Activated CD4-positive, alpha-beta T cell treated with anti-CD3 and anti-CD28 coated beads, Interleukin-2, amount 50 U/mL, for 48 hours (primary cell): ENCODE measurements at regions not wholly inside any gene's neighbourhood (a gene's known extent, or its start where the extent isn't known, plus 50 kb on each side); places are given as distances from the start of the nearest gene placed in this dataset.
"Not testable (repeated sequence)": the region's sequence is repeated elsewhere in the genome, so short reads cannot be mapped to it uniquely, and the experiment has no call there.

Source experiments
- DNase-seq, 2 experiments: peaks; one replicate each; pipeline ENCODE4 v3.0.0-alpha.2; 2020

DNA sequence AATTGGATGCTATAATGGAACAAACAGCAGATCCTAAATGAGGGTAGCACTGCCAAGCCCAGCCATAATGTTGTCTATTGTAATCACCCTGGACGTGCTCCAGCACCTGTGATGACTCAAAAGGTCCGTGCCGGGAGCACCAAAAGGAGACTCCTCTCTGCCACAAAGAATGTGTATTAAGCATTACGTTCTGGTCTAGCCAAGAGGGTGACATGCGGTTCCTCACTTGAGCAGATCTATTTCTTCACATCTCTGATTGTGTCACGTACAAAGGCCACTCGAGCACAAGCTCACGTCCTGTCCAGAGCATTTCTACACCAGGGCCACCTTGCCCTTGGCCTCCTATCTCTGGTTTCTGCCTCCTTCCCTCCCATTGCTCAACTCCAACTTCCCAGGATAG is 219.9 kb upstream of the IRS2 start:
- no peak for DNase-seq

DNA sequence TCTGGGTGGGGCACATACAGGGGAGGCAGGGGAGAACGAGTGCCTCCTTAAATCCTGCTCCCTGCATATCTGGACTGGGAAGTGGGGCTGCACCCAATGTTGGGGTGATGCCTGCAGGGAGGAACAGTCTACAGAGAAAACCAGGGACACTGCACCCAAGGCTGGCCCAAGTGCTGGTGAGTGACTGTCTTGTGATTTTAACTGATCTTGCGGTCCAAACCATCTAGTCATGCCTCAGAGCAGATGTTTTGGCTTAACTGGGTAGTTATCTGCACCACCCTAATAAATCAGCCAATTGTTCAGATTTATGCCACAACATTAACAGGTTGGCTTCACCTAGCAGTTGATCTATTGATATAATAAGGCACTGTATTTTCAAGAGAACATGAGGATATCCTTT is 219.2 kb upstream of the IRS2 start:
- DNase-seq, result no peak

DNA sequence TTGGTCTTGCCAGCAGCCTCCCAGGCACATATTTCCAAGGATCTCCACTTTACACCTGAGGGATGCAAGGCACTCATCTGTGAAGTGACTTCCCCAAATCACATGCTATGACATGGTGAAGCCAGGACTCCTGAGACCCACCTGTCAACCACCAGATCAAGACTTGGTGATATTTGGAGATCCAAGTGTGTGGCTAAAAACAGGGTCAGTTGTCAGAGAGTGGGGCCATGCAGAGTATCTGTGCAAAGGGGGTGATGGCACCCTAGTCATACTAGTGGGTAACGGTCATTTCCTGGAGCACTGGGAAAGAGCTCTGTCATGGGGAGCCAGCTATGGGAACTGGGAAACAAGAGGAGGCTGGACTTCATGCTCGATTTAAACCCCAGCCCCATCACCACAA is 218.4 kb upstream of the IRS2 start:
- no peak for DNase-seq

DNA sequence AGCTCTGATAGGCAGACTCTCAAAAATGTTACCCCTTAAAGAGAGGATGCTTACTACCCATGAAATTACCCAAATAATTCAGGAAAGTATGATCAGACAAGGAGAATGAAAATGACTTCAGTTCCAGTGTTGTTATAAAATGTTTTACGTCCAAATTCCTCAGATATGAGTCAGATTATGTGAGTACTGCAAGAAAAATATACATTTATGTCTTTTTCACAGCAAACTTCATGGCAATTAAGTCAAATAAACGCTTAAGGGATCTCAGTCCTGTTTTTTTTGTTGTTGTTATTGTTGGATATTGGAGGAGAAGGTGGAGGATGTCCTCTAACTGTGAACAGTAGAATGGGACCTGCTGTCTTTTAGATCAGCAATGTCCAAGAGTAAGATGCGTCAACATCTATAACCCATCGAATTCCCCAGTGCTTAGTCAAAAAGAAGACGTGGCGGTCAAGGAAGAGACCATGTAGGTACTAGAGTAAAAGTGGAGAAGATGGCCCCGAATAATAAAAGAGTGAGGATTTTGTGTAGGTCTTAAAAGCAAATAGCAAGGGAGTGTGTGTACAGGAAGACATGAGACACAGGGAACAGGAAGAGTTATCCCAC is 215.4 kb upstream of the IRS2 start:
- DNase-seq, result no peak

DNA sequence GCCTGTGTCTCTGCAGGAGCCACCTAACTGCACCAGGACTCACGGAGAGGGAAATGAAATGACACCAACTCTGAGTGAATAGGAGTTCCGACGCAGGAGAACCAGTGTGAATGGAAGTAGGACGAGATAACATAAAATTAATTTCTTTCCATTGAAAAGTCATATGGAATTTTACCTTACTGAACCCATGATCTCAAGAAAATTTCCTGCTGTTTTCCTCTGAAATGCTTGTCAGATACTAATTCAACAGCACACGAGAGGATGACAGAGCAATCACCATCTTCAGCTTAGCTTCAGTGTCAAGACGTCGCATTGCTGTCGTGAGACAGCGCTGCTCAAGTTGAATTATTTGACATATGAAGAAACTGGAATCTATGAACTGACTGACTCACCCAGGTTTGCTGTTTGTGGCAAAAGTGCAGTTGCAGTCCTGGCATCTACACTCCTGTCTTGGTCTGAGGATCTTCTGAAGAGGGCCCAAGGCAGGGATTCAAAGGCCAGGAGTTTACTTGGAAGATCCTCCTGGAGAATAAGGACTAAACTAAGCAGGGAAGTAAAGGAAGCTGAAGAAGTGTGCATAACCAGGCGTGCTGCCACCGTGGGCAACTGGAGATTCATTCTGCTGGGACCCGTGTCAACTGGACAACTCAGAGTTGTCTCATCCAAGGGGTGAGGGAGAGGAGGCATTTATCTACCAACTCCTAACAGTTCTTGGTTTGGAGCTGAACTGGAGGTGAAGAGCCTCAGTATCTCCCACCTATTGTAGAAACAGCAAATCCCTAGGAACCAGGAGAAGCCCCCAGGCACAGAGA is 214.4 kb upstream of the IRS2 start:
- DNase-seq, result no peak

DNA sequence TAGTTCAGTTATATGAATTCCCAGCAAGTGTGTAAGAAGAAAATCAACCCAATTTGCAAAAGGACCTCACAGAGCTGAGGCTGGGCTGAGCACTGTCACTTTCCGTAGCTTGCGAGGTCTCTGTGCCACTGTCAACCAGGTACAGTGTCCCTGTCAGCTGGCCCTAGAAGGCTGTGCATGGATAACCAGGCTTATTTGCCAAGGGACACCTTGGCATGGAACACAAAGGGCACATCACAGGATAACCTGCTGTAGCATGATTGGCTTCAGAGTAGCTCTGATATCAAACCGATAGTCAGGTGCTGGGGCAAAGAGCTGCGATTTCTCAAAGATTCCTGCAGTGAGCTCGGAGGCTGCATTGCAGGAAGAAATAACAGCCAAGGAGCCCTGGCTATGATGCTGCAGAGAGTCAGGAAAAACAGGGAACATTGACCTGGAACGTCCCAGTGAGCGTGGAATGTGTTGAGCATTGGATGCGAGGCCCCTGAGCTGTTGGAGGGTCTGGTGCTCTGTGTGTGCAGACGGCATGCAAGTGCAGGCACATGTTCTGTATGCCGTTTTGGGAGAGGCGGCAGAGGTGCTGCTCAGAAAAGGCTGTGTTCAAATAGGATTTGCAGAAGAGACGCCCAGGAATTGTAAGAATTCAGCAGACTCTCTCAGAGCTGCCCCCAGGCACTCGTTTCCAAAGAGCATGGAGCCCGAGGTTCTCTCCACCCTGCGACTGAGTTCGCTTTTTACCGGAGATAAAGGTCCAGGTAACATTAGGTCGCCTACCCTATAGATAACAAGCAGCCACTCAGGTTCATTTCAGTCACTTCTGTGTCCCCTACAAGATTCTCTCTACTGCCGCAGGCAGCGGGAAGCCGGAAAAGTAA is 213.5 kb upstream of the IRS2 start:
- no peak for DNase-seq

DNA sequence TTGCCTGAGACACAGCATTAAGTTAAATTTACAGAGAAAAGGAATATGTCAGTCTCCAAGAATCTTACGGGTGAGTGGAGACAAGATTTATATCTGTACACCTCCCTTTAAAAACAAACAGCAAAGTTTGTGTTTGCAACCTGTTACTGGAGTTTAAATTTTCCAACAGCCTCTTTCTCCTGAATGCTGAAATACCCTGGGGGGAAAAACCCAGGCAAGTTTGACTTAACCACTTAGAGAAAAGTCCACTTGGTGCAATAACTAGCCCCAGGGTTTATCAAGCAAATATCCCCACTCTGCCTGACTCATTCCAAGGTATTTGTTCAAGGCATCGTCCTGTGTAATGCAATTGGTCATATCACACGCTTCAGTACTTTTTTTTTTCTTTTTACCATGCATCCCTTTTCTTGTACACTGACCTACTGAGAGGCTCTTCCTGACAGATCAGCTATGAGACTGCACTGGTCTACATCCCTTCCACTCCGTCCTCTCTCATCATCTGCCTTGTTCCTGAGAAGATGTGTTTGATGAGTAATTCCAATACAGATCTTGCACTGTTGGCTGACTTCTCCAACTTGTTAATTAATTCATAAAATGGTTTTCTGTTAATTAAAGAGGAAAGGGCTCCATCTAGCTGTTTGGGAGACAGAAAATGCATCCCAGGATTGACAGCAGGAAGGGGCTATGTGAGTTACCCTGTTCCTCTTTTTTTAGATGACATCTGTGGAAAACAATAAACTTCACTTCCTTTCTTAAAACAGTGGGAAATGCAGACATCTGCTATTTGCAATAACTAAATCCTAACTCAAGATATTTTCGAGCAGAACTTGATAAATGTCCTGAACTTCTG is 212.5 kb upstream of the IRS2 start:
- no peak for DNase-seq

DNA sequence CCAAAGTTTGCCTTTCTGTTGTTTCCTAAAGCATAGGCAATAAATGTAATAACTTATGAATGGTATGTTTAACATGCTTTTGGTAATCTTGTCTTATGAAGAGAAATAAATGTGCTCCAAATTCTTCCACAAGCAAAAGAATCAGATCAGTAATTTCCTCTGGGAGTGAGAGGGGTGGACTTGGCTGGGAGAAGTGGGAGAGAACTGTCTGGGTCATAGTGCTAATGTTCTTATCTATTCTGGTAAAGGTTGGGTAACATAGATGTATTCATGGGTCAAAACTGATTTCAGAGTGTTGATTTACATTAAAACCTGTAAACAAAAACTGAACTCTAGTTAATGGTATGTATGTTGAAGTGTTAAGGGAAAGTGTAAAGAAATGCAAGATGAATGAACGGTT is 211.7 kb upstream of the IRS2 start:
- no peak for DNase-seq

DNA sequence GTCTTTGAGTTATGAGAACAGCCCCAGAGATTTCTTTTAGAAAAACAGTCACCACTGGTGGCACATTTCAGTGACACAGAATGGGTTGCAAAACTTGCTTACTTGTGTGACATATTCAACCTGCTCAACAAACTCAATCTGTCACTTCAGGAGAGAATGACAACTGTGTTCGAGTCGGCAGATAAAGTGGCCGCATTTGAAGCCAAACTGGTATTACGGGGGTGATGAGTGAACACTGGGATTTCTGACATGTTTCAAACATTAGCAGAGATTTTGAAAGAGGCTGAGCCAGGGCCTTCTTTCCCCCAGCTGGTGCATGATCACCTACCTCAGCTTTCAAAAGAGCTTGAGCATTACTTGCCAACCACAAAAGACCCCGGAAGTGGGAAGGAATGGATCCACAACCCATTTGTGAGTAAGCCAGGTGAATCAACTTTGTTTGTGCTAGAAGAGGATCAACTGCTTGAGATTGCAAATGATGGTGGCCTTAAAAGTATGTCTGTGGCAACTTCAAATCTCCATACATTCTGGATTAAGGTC is 210.7 kb upstream of the IRS2 start:
- DNase-seq, result not testable (repeated sequence)

DNA sequence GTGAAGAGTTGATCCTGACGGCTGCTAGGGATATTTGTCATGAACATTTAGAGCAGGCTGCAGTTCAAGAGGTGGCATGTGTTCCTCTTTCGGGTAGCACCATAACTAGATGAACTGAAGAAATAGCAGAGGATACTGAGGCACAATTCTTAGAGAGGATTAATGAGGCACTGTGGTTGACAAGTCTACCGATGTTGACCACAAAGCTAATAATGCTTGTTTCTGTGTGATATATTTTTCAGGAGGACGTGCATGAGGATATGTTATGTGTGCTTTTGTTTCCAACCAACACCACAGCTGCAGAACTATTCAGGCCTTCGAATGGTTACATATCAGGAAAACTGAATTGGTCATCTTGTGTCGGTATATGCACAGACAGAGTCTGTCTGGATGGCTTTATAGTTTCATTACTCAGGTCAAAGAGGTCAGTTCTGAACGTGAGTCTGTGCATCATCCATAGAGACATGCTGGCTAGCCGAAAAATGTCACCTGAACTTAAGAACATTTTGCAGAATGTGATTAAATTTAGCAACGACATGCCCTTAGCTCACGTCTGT is 210.1 kb upstream of the IRS2 start:
- no peak for DNase-seq

DNA sequence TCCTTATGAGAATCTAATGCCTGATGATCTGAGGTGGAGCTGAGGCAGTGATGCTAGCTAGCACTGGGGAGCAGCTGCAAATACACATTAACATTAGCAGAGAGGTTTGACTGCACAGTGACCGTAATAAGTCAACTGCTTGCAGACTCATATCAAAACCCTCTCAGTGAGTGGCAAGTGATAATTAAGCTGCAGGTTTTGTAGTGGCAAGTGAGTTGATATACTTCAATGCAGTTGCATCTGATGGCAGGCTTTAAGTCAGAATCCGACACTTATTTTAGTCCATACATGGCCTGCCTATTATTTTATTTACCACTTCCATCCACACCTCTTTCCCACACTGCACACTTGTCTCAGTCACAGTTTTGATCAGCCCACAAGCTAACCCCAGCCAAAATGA is 209.2 kb upstream of the IRS2 start:
- no peak for DNase-seq

DNA sequence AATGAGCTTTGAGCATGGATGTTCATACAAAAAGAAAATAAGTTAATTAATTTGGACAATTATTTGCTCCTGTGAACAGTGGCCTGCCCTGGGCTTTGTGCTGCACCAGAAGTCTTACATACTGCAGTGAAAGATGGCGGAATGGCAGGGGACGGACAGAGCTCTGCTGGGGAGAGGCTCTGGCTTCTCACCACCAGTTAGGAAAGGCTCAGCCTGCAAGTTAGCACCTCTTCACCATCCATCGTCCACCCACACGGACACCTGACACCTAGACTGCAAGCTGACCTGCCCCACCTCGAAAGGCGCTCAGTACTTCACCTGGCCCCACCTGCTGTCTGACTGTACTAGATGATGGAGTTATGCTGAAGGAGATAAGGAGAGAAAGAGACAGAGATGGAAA is 203.9 kb upstream of the IRS2 start:
- no peak for DNase-seq

DNA sequence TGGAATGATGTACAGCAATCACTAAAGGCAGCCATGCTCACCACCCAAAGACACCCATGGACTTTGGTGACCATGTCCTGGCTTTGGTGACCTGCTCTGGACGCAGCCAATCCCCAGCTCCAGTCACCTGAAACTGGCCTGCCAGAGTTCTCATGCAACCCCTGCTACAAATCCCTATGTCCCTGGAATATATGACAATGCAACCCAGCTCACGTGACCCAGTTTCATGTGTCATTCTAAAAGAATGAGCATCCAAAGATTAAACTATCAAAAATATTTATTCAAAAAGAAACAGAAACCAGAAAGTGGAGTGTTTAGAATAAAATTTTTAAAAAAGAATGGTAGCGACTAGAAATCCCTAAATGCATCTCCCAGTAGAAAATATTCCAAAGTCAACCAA is 203.3 kb upstream of the IRS2 start:
- DNase-seq, result no peak

DNA sequence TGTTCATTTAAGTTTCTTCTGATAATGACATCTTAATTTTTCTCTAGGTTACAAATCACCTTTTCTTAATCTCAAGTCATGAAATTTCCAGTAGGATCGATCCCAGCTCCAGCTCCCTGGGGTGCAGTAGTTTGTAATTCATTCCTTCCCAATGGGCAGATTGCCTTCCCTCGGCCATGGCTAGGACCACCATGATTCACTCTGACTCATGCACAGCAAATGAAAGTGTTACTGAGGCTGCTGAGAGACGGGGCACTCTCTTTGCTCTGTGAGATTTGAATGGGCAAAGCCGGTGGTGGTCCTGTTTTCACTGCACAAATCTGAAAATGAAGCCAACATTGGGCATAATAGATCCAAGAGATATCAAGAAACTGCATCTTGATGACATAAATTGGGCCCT is 202.8 kb upstream of the IRS2 start:
- no peak for DNase-seq

DNA sequence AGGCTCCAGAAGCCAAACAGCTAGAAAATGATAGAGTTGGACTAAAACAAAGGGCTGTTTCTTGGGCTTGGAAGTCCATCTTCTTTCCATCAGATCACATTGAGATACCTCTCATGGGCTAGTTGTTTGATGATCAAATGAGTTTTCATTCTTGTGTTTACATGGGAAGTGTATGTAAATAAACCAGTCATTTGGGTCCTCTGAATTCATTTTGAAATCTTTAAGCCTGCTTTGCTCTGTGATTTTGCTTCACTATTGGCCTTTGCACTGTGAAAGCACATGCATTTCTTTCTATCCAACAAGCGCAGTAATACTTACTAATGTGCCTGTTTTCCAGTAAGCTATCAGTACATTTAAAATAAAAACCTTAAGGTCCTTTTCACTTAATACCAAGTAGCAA is 200.5 kb upstream of the IRS2 start:
- no peak for DNase-seq

DNA sequence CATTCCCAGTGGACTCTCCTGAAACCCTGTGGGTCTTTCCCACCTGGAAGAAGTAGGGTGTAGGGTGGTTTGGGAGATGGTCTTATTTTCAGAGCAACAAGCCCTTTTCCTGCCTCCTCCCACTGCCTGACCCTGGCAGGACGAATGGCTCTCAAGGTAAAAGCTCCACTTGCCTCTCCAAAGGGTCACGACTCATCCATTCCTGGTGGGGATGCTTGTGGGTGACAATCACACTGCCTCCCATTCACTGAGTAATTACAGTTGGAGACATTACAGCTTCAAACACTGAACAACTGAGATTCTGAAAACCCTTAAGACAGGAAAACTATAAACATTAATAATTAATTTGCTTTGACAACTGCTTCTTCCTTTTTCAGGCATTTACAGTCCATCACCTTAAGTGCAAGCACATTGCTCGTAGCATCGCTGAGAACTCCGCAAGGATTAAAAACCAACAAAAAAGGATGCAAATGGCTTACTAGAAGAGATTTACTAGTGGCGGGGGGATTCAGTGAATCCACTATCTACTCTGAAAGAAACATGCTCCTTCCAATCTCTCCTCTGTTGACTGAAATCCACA is 199.6 kb upstream of the IRS2 start:
- DNase-seq, result no peak

DNA sequence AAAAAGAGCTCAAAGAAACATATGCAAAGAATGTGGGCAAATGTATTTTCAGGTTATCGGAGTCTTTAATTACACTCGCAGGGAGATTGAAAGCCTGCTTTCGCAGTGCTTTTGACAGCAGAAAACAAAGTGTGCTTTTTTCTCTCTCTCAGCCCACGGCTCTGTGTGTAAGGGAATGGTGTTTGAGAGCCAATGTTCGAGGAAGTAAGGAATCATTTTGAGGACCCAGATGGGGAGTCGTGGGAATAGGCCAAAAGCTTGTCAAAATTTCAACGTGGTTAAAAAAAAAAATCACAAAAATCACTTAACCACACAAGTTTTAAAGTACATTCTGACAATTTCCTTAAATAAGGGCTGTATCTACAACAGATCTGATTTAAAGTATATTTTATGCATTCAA is 197.1 kb upstream of the IRS2 start:
- no peak for DNase-seq

DNA sequence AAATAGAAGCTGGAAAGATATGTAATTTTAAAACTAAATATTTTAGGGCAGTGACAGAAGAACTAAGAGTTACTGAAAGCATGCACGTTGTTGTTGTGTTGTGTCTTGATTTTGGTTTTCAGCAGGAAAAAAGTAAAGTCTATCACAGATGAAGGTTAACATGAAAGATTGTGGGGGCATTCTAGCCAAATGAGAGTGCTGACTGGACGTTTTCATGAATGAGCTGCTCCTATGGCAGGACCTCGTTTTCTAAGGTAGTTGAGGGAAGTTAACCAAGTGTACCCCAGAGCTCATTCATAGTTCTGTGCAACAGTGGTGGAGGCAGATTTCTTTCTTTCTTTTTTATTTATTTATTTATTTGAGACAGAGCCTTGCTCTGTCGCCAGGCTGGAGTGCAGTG is 194.6 kb upstream of the IRS2 start:
- DNase-seq, result no peak

DNA sequence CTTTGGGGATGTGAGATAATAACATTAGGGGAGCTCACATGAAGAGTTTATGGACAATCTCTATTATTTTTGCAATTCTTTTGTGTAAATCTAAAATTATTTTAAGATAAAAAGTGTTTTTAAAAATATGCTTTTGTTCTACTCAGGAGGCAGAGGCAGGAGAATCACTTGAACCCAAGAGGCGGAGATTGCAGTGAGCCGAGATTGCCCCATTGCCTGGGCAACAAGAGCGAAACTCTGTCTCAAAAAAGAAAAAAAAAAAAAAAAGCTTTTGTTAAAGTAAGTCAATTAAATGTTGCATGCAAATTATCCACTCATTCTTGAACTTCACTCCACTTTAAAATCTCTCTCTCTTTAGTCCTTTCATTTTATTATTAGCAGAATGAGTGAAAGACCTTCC is 193.3 kb upstream of the IRS2 start:
- DNase-seq, result not testable (repeated sequence)

DNA sequence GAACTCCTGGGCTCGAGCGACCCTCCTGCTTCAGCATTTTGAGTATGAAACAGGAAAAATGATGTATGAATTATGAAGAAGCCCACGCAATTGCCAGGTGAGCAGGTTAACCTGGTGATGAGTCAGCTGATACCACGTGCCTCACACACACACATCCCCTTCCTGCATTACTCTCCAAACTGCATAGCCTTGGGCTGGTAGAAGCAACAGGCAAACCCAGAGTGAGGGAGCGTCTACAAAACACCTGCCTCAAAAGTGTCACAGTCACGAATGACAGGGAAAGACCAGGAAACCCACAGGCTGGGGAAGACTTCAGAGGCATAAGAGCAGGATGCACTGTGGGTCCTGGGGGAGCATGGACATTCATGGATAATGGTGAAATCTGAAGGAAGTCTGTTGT is 192.8 kb upstream of the IRS2 start:
- no peak for DNase-seq

DNA sequence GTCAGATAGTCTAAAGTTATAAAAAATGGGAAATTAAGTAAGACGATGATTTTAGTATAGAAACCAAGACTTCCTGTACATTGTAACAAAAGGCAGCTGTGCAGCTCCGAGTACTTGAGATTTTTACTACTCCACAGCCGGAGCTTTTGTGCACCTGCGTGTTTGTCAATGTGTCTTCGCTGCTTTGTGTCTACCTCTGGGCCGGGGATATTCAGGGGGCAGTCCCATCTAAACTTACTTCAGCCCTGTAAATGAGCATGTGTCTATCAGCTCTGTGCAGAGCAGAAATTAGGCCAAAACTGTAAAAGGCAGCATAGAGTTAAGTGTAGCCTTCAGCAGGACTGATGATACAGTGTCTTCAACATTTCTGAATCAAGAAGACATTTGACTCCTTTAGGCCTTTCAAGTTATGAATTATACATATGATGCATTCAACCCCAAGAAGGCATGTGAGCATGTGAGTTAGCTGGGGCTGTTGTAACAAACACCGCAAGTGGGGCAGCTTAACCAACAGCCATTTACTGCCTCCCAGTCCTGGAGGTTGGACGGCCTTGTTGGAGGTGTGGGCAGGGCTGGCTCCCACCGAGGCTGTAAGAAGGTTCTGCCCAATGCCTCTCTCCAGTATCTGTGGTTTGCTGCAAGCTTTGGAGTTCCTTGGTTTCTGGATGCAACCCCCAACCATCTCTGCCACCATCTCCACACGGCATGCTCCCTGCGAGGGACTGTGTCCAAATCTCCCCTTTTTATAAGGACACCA is 191.0 kb upstream of the IRS2 start:
- no peak for DNase-seq
